ENCODE measurements at regions not wholly inside any gene's neighbourhood (a gene's known extent, or its start where the extent isn't known, plus 50 kb on each side); places are given as distances from the start of the nearest gene placed in this dataset.

- DNase-seq, result no peak
- TF ChIP-seq CTCF (IDR thresholded peaks at IDR 0.05; ENCODE audit: control extremely low read depth, extremely low read depth), result no peak
- ATAC-seq (ENCODE audit: insufficient read depth, low FRiP score), result no peak
- no peaks in the 10 kb centered on the region for H3K27me3 ChIP-seq (ENCODE audit: control insufficient read depth in 3 of 3, insufficient read depth in 3 of 3, low read length in 2 of 3)
- no peak overlapping the region for H3K4me3 ChIP-seq
- no peaks in the 10 kb centered on the region for H3K4me1 ChIP-seq (ENCODE audit: control insufficient read depth in 5 of 5, insufficient read depth in 5 of 5, low read length in 5 of 5)
- H3K9ac ChIP-seq (ENCODE audit: insufficient read depth in 1 of 2, low read length in 2 of 2), result no peak overlapping the region
- WGBS, 2 donors, result 65 to 68% methylated on average over 11 of the region's 11 CpGs
- no peaks in the 10 kb centered on the region for H3K36me3 ChIP-seq (ENCODE audit: control insufficient read depth in 4 of 4, insufficient read depth in 4 of 4, low read length in 4 of 4)
- H3K9me3 ChIP-seq (ENCODE audit: control insufficient read depth in 4 of 4, insufficient read depth in 3 of 4, low read length in 3 of 4), result no peaks in the 10 kb centered on the region
- no peak overlapping the region for H3K27ac ChIP-seq (ENCODE audit: low read depth in 1 of 2, low read length in 1 of 2)
Observed at GRCh38 chr6:110049696-110050439, 71.8 kb downstream of the GPR6 start.
